NCI-H2081 treated with DMSO at 0.1 percent for 48 hours (cell line): ENCODE measurements at regions not wholly inside any gene's neighbourhood (a gene's known extent, or its start where the extent isn't known, plus 50 kb on each side); places are given as distances from the start of the nearest gene placed in this dataset.
"Not testable (repeated sequence)": the region's sequence is repeated elsewhere in the genome, so short reads cannot be mapped to it uniquely, and the experiment has no call there.

Experiments used
- DNase-seq: peaks from one replicate; lab custom pipeline; 2025; lab: John Stamatoyannopoulos, UW

GRCh38 chr1:234958066-234958705, 170.5 kb downstream of the TOMM20 start:
- no peak for DNase-seq

GRCh38 chr1:234957330-234958065, 171.1 kb downstream of the TOMM20 start:
- DNase-seq = no peak

- DNase-seq = no peak
Measured at GRCh38 chr1:234956821-234957329, 171.8 kb downstream of the TOMM20 start.

- DNase-seq = no peak
Measured at GRCh38 chr1:234955107-234955731, 173.4 kb downstream of the TOMM20 start.

GRCh38 chr1:234954613-234955012, 174.0 kb downstream of the TOMM20 start:
- no peak for DNase-seq

- DNase-seq = no peak
Measured at GRCh38 chr1:234953655-234954405, 174.8 kb downstream of the TOMM20 start.

- no peak for DNase-seq
Measured at GRCh38 chr1:234950598-234950997, 178.0 kb downstream of the TOMM20 start.

GRCh38 chr1:234949528-234949927, 179.1 kb downstream of the TOMM20 start:
- DNase-seq = not testable (repeated sequence)

GRCh38 chr1:234944439-234945344, 183.9 kb downstream of the TOMM20 start:
- DNase-seq = no peak

- no peak for DNase-seq
Measured at GRCh38 chr1:234943836-234944402, 184.7 kb downstream of the TOMM20 start.

GRCh38 chr1:234942879-234943506, 185.6 kb downstream of the TOMM20 start:
- no peak for DNase-seq

- DNase-seq = no peak
Measured at GRCh38 chr1:234942012-234942332, 186.7 kb downstream of the TOMM20 start.

GRCh38 chr1:234941321-234942011, 187.2 kb downstream of the TOMM20 start:
- no peak for DNase-seq

- DNase-seq = no peak
Measured at GRCh38 chr1:234940841-234941240, 187.8 kb downstream of the TOMM20 start.

GRCh38 chr1:234938924-234939323, 189.7 kb downstream of the TOMM20 start:
- DNase-seq = no peak

- no peak for DNase-seq
Measured at GRCh38 chr1:234938135-234938534, 190.5 kb downstream of the TOMM20 start.

GRCh38 chr1:234936612-234937389, 191.8 kb downstream of the TOMM20 start:
- DNase-seq = no peak

GRCh38 chr1:234934611-234935033, 194.0 kb downstream of the TOMM20 start:
- no peak for DNase-seq

GRCh38 chr1:234933475-234933874, 195.2 kb downstream of the TOMM20 start:
- DNase-seq = no peak
